Lung (tissue), 11 donors: ENCODE measurements at regions not wholly inside any gene's neighbourhood (a gene's known extent, or its start where the extent isn't known, plus 50 kb on each side); places are given as distances from the start of the nearest gene placed in this dataset.

ENCODE experiments used
- ATAC-seq: fragments of 200-7000 bp; cut with Tn5 transposase; one replicate; pipeline ENCODE4 v1.9.1; 2020; ENCODE audit warnings: moderate number of reproducible peaks; ENCODE audit not compliant: insufficient read depth, low FRiP score
- DNase-seq, 3 donors: peaks; one replicate each; pipeline ENCODE4 v3.0.0-alpha.2; 2013 to 2017
- H3K27ac ChIP-seq, 2 donors: one replicate each; pipeline ENCODE4 v1.5.1; 2013; ENCODE audit warnings: mild to moderate bottlenecking in 2 of 2, moderate library complexity in 2 of 2, control low read depth in 1 of 2, inconsistent platforms in 1 of 2, low read depth in 1 of 2, low read length in 1 of 2
- H3K27me3 ChIP-seq, 3 donors: one replicate each; pipeline ENCODE4 v1.5.1; 2013; ENCODE audit warnings: low read length in 2 of 3; ENCODE audit not compliant: control insufficient read depth in 3 of 3, insufficient read depth in 3 of 3
- H3K36me3 ChIP-seq, 4 donors: one replicate each; pipeline ENCODE4 v1.5.1; 2013; ENCODE audit warnings: low read length in 4 of 4, mild to moderate bottlenecking in 1 of 4, moderate library complexity in 1 of 4; ENCODE audit not compliant: control insufficient read depth in 4 of 4, insufficient read depth in 4 of 4
- H3K4me1 ChIP-seq, 5 donors: one replicate each; pipeline ENCODE4 v1.5.1; 2013; ENCODE audit warnings: low read length in 5 of 5, mild to moderate bottlenecking in 2 of 5, moderate library complexity in 1 of 5; ENCODE audit not compliant: control insufficient read depth in 5 of 5, insufficient read depth in 5 of 5
- H3K4me3 ChIP-seq: one replicate; pipeline ENCODE4 v1.5.1; 2013; ENCODE audit warnings: mild to moderate bottlenecking, control low read depth, moderate library complexity
- H3K9ac ChIP-seq, 2 donors: one replicate each; pipeline ENCODE4 v1.5.1; 2013; ENCODE audit warnings: low read length in 2 of 2, control low read depth in 1 of 2; ENCODE audit not compliant: insufficient read depth in 1 of 2
- H3K9me3 ChIP-seq, 4 donors: one replicate each; pipeline ENCODE4 v1.5.1; 2013; ENCODE audit warnings: low read length in 3 of 4, mild to moderate bottlenecking in 1 of 4, moderate library complexity in 1 of 4; ENCODE audit not compliant: control insufficient read depth in 4 of 4, insufficient read depth in 3 of 4
- CTCF ChIP-seq: IDR thresholded peaks from 2 replicates; pipeline ENCODE4 v1.5.1; 2012; ENCODE audit warnings: mild to moderate bottlenecking; ENCODE audit errors: control extremely low read depth, extremely low read depth
- WGBS, 2 donors: extraction: QIAGEN DNeasy Blood & Tissue Kit; methylation state at CpG; one replicate each; pipeline ENCODE4 v1.1.7; 2013; 5-methylcytosine and 5-hydroxymethylcytosine counted together
- donor health status: control.
- donor health status: control.
- donor health status: Bipolar disorder and iron deficiency.
- donor health status: healthy.
- donor health status: DM: yes; HTN: yes; CAD: no.

- no peak overlapping the region for H3K27ac ChIP-seq
- TF ChIP-seq CTCF = no peak
- no peaks in the 10 kb centered on the region for H3K27me3 ChIP-seq
- ATAC-seq (peak; percentile 76), DNase-seq (peak; percentile 68 to 89 (median 72))
- H3K36me3 ChIP-seq = no peaks in the 10 kb centered on the region
- WGBS, 2 donors = 61 to 74% methylated on average over 3 of the region's 3 CpGs
- no peak overlapping the region for H3K4me3 ChIP-seq
- no peaks in the 10 kb centered on the region for H3K9me3 ChIP-seq
- H3K4me1 ChIP-seq = peaks cover 0 to 4% (median 0%) of the 10 kb centered on the region in 5 donors
- H3K9ac ChIP-seq = no peak overlapping the region
These were observed 622.4 kb downstream of the CHSY3 start for GRCh38 chr5:130526708-130527107.

- Histone ChIP-seq H3K9ac (no peak overlapping the region), H3K4me1 (no peaks in the 10 kb centered on the region), H3K9me3 (peaks cover 0 to 7% (median 0%) of the 10 kb centered on the region in 4 donors), H3K27ac (no peak overlapping the region), H3K27me3 (no peaks in the 10 kb centered on the region), H3K4me3 (no peak overlapping the region), H3K36me3 (no peaks in the 10 kb centered on the region)
- no peak for ATAC-seq
- TF ChIP-seq CTCF = no peak
- 76 to 84% methylated on average over 1 of the region's 1 CpG for WGBS, 2 donors
- no peak for DNase-seq
These were observed 615.9 kb downstream of the CHSY3 start for GRCh38 chr5:130520211-130520610.

GRCh38 chr5:130514984-130515690 lies 610.9 kb downstream of the CHSY3 start:
- no peak for ATAC-seq
- TF ChIP-seq CTCF = no peak
- H3K9me3 ChIP-seq = peaks cover 0 to 7% (median 0%) of the 10 kb centered on the region in 4 donors
- H3K27ac ChIP-seq = no peak overlapping the region
- no peak overlapping the region for H3K9ac ChIP-seq
- no peak for DNase-seq
- H3K4me3 ChIP-seq = no peak overlapping the region
- H3K27me3 ChIP-seq = no peaks in the 10 kb centered on the region
- 94 to 96% methylated on average over 2 of the region's 2 CpGs for WGBS, 2 donors
- no peaks in the 10 kb centered on the region for H3K36me3 ChIP-seq
- no peaks in the 10 kb centered on the region for H3K4me1 ChIP-seq

- no peak overlapping the region for H3K9ac ChIP-seq
- no peaks in the 10 kb centered on the region for H3K27me3 ChIP-seq
- ATAC-seq = no peak
- H3K9me3 ChIP-seq = no peaks in the 10 kb centered on the region
- no peaks in the 10 kb centered on the region for H3K36me3 ChIP-seq
- DNase-seq = peak; percentile 6 to 45 (median 19)
- H3K4me1 ChIP-seq = no peaks in the 10 kb centered on the region
- WGBS, 2 donors = 80 to 92% methylated on average over 4 of the region's 4 CpGs
- no peak for TF ChIP-seq CTCF
- no peak overlapping the region for H3K27ac ChIP-seq
- no peak overlapping the region for H3K4me3 ChIP-seq
These were observed 598.4 kb downstream of the CHSY3 start for GRCh38 chr5:130502702-130503101.
